Stomach (tissue), 8 donors: ENCODE measurements at regions not wholly inside any gene's neighbourhood (a gene's known extent, or its start where the extent isn't known, plus 50 kb on each side); places are given as distances from the start of the nearest gene placed in this dataset.

Source experiments
- DNase-seq, 2 donors: peaks; one replicate each; pipeline versions ENCODE4 v3.0.0 to v3.0.0-alpha.2; 2013 to 2019
- H3K27ac ChIP-seq, 5 donors: fragments of 200-600 bp in 4 of 5; sonication (generic) in 4 of 5; one replicate each; pipeline ENCODE4 v1.5.1; 2013 to 2019; ENCODE audit warnings: mild to moderate bottlenecking in 1 of 5, moderate library complexity in 1 of 5
- H3K27me3 ChIP-seq, 3 donors: fragments of 200-600 bp; sonication (generic); one replicate each; pipeline ENCODE4 v1.5.1; 2017 to 2019; ENCODE audit warnings: mixed run types in 1 of 3
- H3K36me3 ChIP-seq, 4 donors: fragments of 200-600 bp; sonication (generic); 1 replicate in 3 of 4; 2 replicates in 1 of 4; pipeline ENCODE4 v1.5.1; 2016 to 2019
- H3K4me1 ChIP-seq, 4 donors: fragments of 200-600 bp; sonication (generic); one replicate each; pipeline ENCODE4 v1.5.1; 2016 to 2019
- H3K4me3 ChIP-seq, 4 donors: fragments of 200-600 bp; sonication (generic) in 3 of 4; one replicate each; pipeline ENCODE4 v1.5.1; 2016 to 2019; ENCODE audit warnings: mild to moderate bottlenecking in 1 of 4
- H3K9me3 ChIP-seq, 4 donors: fragments of 200-600 bp; sonication (generic); one replicate each; pipeline ENCODE4 v1.5.1; 2016 to 2019
- CTCF ChIP-seq, 7 experiments: fragments of 450-650 bp in 4 of 7; fragments of 200-600 bp in 3 of 7; sonication (generic) in 3 of 7; IDR thresholded peaks; one replicate each; pipeline ENCODE4 v1.5.1; 2016 to 2019; ENCODE audit warnings: antibody characterized with exemption in 7 of 7, control low read depth in 2 of 7, mild to moderate bottlenecking in 1 of 7
- EP300 ChIP-seq: sonication (generic); formaldehyde crosslinking; IDR thresholded peaks from one replicate; pipeline ENCODE4 v1.6.1; 2017; ENCODE audit warnings: antibody characterized with exemption
- POLR2A ChIP-seq, 4 donors: fragments of 450-650 bp; IDR thresholded peaks; one replicate each; pipeline ENCODE4 v1.6.1; 2016; ENCODE audit warnings: antibody characterized with exemption in 4 of 4, control low read depth in 2 of 4, mild to moderate bottlenecking in 1 of 4, moderate library complexity in 1 of 4
- POLR2AphosphoS5 ChIP-seq, 3 donors: sonication (generic); formaldehyde crosslinking; IDR thresholded peaks; one replicate each; pipeline ENCODE4 v1.6.1; 2016; ENCODE audit warnings: antibody characterized with exemption in 3 of 3
- WGBS, 5 donors: extraction: QIAGEN DNeasy Blood & Tissue Kit in 3 of 5; methylation state at CpG; one replicate each; pipeline versions ENCODE4 v1.1.5 to v1.1.7; 2013 to 2018; 5-methylcytosine and 5-hydroxymethylcytosine counted together
- intact Hi-C: fragments of 100-400 bp; cut with DNase I; formaldehyde crosslinking; loops from one replicate; pipeline ENCODE4 v1.15.1; 2023; ENCODE audit warnings: low total_unique reads
- donor health status: healthy with polysubstance abuse.
- donor health status: Bipolar disorder and iron deficiency.
- donor health status: healthy.

GRCh38 chr10:4650582-4650981 is 175.4 kb upstream of the AKR1E2 start:
- 63 to 85% (median 74%) methylated on average over 6 of the region's 6 CpGs for WGBS, 5 donors
- DNase-seq: peak in 1 of 2 donors; percentile 35
- H3K27ac ChIP-seq: peak overlapping the region in 2 of 5 donors; percentile 0 to 12

GRCh38 chr10:4649886-4650508 is 176.0 kb upstream of the AKR1E2 start:
- no peak for DNase-seq
- intact Hi-C loops: no loop called here
- TF ChIP-seq POLR2AphosphoS5 (IDR thresholded peaks at IDR 0.05) (no peak), EP300 (no peak), POLR2A (IDR thresholded peaks at IDR 0.05) (no peak), CTCF (IDR thresholded peaks at IDR 0.05) (no peak)
- Histone ChIP-seq H3K4me3 (no peak overlapping the region), H3K4me1 (peaks cover 7 to 22% (median 9%) of the 10 kb centered on the region in 4 donors), H3K27me3 (no peaks in the 10 kb centered on the region), H3K27ac (peak overlapping the region in 2 of 5 donors; percentile 0 to 12), H3K9me3 (no peaks in the 10 kb centered on the region), H3K36me3 (no peaks in the 10 kb centered on the region)
- WGBS, 5 donors: 12 to 34% (median 19%) methylated on average over 3 of the region's 3 CpGs

More at GRCh38 chr10:4650582-4650981, 175.4 kb upstream of the AKR1E2 start:
- peaks cover 7 to 22% (median 9%) of the 10 kb centered on the region in 4 donors for H3K4me1 ChIP-seq
- intact Hi-C loops: no loop called here
- no peaks in the 10 kb centered on the region for H3K27me3 ChIP-seq
- no peaks in the 10 kb centered on the region for H3K36me3 ChIP-seq
- no peaks in the 10 kb centered on the region for H3K9me3 ChIP-seq
- no peak overlapping the region for H3K4me3 ChIP-seq
- TF ChIP-seq POLR2AphosphoS5 (IDR thresholded peaks at IDR 0.05) (no peak), CTCF (IDR thresholded peaks at IDR 0.05) (no peak), EP300 (no peak), POLR2A (IDR thresholded peaks at IDR 0.05) (no peak)

GRCh38 chr10:4649471-4649870 is 176.5 kb upstream of the AKR1E2 start:
- H3K36me3 ChIP-seq: no peaks in the 10 kb centered on the region
- no peak for TF ChIP-seq EP300
- TF ChIP-seq POLR2A (IDR thresholded peaks at IDR 0.05): no peak
- TF ChIP-seq POLR2AphosphoS5 (IDR thresholded peaks at IDR 0.05): no peak
- no peak for TF ChIP-seq CTCF (IDR thresholded peaks at IDR 0.05)
- no peak for DNase-seq
- peaks cover 7 to 22% (median 9%) of the 10 kb centered on the region in 4 donors for H3K4me1 ChIP-seq
- no peaks in the 10 kb centered on the region for H3K27me3 ChIP-seq
- no peak overlapping the region for H3K27ac ChIP-seq
- no peaks in the 10 kb centered on the region for H3K9me3 ChIP-seq
- intact Hi-C loops: no loop called here
- H3K4me3 ChIP-seq: no peak overlapping the region

DNA sequence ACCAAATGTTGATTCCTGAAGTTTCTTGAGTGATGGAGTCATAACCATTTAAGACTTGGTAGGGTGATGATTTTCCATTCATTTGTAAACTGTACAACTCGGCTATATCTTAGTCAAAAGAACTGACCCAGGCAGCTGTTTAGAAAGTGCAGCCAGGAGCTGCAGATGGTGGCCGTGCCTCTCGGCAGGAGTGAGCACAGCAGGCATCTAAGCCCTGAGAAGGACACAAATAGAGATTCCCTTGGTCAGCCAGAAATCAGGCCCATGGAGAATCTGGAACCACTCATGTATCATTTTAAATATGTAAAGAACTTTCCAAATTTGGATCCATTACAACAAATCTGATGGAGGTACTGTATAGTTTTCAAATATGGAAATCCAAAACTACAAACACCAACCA is 177.0 kb upstream of the AKR1E2 start:
- TF ChIP-seq POLR2A (IDR thresholded peaks at IDR 0.05): no peak
- TF ChIP-seq EP300: no peak
- no peak for TF ChIP-seq CTCF (IDR thresholded peaks at IDR 0.05)
- TF ChIP-seq POLR2AphosphoS5 (IDR thresholded peaks at IDR 0.05): no peak
- Histone ChIP-seq H3K9me3 (no peaks in the 10 kb centered on the region), H3K36me3 (no peaks in the 10 kb centered on the region), H3K27me3 (no peaks in the 10 kb centered on the region), H3K4me3 (no peak overlapping the region), H3K4me1 (peaks cover 7 to 22% (median 9%) of the 10 kb centered on the region in 4 donors), H3K27ac (no peak overlapping the region)
- WGBS, 5 donors: 68 to 83% (median 77%) methylated on average over 3 of the region's 3 CpGs
- no peak for DNase-seq
- intact Hi-C loops: no loop called here
